ENCODE measurements at regions not wholly inside any gene's neighbourhood (a gene's known extent, or its start where the extent isn't known, plus 50 kb on each side); places are given as distances from the start of the nearest gene placed in this dataset.

DNA sequence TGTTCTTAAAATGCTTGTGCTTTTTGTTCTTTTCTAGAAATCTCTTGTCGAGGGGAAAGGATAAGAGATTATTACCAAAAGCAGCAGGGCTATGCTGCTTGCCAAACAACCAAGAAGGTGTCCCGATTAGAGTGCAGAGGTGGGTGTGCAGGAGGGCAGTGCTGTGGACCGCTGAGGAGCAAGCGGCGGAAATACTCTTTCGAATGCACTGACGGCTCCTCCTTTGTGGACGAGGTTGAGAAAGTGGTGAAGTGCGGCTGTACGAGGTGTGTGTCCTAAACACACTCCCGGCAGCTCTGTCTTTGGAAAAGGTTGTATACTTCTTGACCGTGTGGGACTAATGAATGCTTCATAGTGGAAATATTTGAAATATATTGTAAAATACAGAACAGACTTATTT is 81.5 kb upstream of the PACRGL start:
- ATAC-seq, result no peak
- 67 to 73% methylated on average over 12 of the region's 12 CpGs for WGBS, 2 donors
- Histone ChIP-seq H3K27ac (peak overlapping the region in 2 of 10 donors; percentile 21 to 77), H3K36me3 (no peaks in the 10 kb centered on the region), H3K9me3 (no peaks in the 10 kb centered on the region), H3K27me3 (no peaks in the 10 kb centered on the region), H3K4me1 (peaks cover 0 to 33% (median 0%) of the 10 kb centered on the region in 9 donors), H3K4me3 (no peak overlapping the region)
- intact Hi-C loops (cut with DNase I), result no loop called here
- no peak for DNase-seq
- TF ChIP-seq, protein P1, sequence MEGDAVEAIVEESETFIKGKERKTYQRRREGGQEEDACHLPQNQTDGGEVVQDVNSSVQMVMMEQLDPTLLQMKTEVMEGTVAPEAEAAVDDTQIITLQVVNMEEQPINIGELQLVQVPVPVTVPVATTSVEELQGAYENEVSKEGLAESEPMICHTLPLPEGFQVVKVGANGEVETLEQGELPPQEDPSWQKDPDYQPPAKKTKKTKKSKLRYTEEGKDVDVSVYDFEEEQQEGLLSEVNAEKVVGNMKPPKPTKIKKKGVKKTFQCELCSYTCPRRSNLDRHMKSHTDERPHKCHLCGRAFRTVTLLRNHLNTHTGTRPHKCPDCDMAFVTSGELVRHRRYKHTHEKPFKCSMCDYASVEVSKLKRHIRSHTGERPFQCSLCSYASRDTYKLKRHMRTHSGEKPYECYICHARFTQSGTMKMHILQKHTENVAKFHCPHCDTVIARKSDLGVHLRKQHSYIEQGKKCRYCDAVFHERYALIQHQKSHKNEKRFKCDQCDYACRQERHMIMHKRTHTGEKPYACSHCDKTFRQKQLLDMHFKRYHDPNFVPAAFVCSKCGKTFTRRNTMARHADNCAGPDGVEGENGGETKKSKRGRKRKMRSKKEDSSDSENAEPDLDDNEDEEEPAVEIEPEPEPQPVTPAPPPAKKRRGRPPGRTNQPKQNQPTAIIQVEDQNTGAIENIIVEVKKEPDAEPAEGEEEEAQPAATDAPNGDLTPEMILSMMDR (IDR thresholded peaks at IDR 0.05), result no peak

- ATAC-seq, result no peak
- DNase-seq, result no peak
- Histone ChIP-seq H3K27me3 (no peaks in the 10 kb centered on the region), H3K4me1 (peaks cover 0 to 52% (median 0%) of the 10 kb centered on the region in 9 donors), H3K27ac (peak overlapping the region in 1 of 10 donors; percentile 66), H3K36me3 (no peaks in the 10 kb centered on the region), H3K4me3 (no peak overlapping the region), H3K9me3 (no peaks in the 10 kb centered on the region)
- WGBS, 2 donors, result 30 to 65% methylated on average over 1 of the region's 1 CpG
- TF ChIP-seq, protein P1 (IDR thresholded peaks at IDR 0.05), result no peak
- intact Hi-C loops (cut with DNase I), result no loop called here
Observed at GRCh38 chr4:20621476-20621875, 78.8 kb upstream of the PACRGL start.

GRCh38 chr4:20622701-20623100 is 77.6 kb upstream of the PACRGL start:
- 90 to 96% methylated on average over 1 of the region's 1 CpG for WGBS, 2 donors
- Histone ChIP-seq H3K4me3 (no peak overlapping the region), H3K27me3 (no peaks in the 10 kb centered on the region), H3K9me3 (no peaks in the 10 kb centered on the region), H3K36me3 (no peaks in the 10 kb centered on the region), H3K27ac (no peak overlapping the region), H3K4me1 (peaks cover 0 to 48% (median 0%) of the 10 kb centered on the region in 9 donors)
- TF ChIP-seq, protein P1 (IDR thresholded peaks at IDR 0.05), result no peak
- ATAC-seq (no peak), DNase-seq (no peak)
- intact Hi-C loops (cut with DNase I), result no loop called here

- TF ChIP-seq, protein P1 (IDR thresholded peaks at IDR 0.05), result no peak
- DNase-seq, result no peak
- no peaks in the 10 kb centered on the region for H3K27me3 ChIP-seq
- H3K27ac ChIP-seq, result peak overlapping the region in 1 of 10 donors; percentile 63
- H3K4me3 ChIP-seq, result no peak overlapping the region
- H3K36me3 ChIP-seq, result no peaks in the 10 kb centered on the region
- peaks cover 0 to 5% (median 0%) of the 10 kb centered on the region in 11 donors for H3K9me3 ChIP-seq
- H3K4me1 ChIP-seq, result peaks cover 0 to 41% (median 0%) of the 10 kb centered on the region in 9 donors
- intact Hi-C loops (cut with DNase I), result no loop called here
- no peak for ATAC-seq
Observed at GRCh38 chr4:20623939-20624338, 76.3 kb upstream of the PACRGL start.

Measured in heart right ventricle (tissue), 16 donors.